ENCODE measurements at regions not wholly inside any gene's neighbourhood (a gene's known extent, or its start where the extent isn't known, plus 50 kb on each side); places are given as distances from the start of the nearest gene placed in this dataset.

- FAIRE-seq, result no peak
- TF ChIP-seq CTCF (IDR thresholded peaks at IDR 0.05; ENCODE audit: insufficient read depth, missing control alignments), result no peak
- DNase-seq (ENCODE audit: insufficient read length, low spot score), result no peak
These were observed 227.3 kb upstream of the ARHGAP42 start for GRCh38 chr11:100459811-100460210.

- no peak for FAIRE-seq
- TF ChIP-seq CTCF (IDR thresholded peaks at IDR 0.05; ENCODE audit: insufficient read depth, missing control alignments), result no peak
- DNase-seq (ENCODE audit: insufficient read length, low spot score), result no peak
These were observed 226.7 kb upstream of the ARHGAP42 start for GRCh38 chr11:100460426-100460825.

GRCh38 chr11:100467821-100468508 lies 219.1 kb upstream of the ARHGAP42 start:
- DNase-seq (ENCODE audit: insufficient read length, low spot score) (no peak), FAIRE-seq (no peak)
- no peak for TF ChIP-seq CTCF (IDR thresholded peaks at IDR 0.05; ENCODE audit: insufficient read depth, missing control alignments)

GRCh38 chr11:100469835-100470234 lies 217.3 kb upstream of the ARHGAP42 start:
- FAIRE-seq (no peak), DNase-seq (ENCODE audit: insufficient read length, low spot score) (no peak)

GRCh38 chr11:100472727-100473389 lies 214.2 kb upstream of the ARHGAP42 start:
- DNase-seq (ENCODE audit: insufficient read length, low spot score), result no peak
- no peak for FAIRE-seq
- no peak for TF ChIP-seq CTCF (IDR thresholded peaks at IDR 0.05; ENCODE audit: insufficient read depth, missing control alignments)

More at GRCh38 chr11:100469835-100470234, 217.3 kb upstream of the ARHGAP42 start:
- no peak for TF ChIP-seq CTCF (IDR thresholded peaks at IDR 0.05; ENCODE audit: insufficient read depth, missing control alignments)

GRCh38 chr11:100473390-100473740 lies 213.7 kb upstream of the ARHGAP42 start:
- no peak for FAIRE-seq
- no peak for DNase-seq (ENCODE audit: insufficient read length, low spot score)
- no peak for TF ChIP-seq CTCF (IDR thresholded peaks at IDR 0.05; ENCODE audit: insufficient read depth, missing control alignments)

GRCh38 chr11:100484948-100485347 lies 202.1 kb upstream of the ARHGAP42 start:
- FAIRE-seq (no peak), DNase-seq (ENCODE audit: insufficient read length, low spot score) (no peak)
- no peak for TF ChIP-seq CTCF (IDR thresholded peaks at IDR 0.05; ENCODE audit: insufficient read depth, missing control alignments)

All from D721Med (cell line).